GM12872 (cell line): ENCODE measurements at regions not wholly inside any gene's neighbourhood (a gene's known extent, or its start where the extent isn't known, plus 50 kb on each side); places are given as distances from the start of the nearest gene placed in this dataset.

Experiments
- CTCF ChIP-seq: IDR thresholded peaks from 3 replicates; pipeline ENCODE4 v1.5.1; 2011; ENCODE audit warnings: low read depth, mild to moderate bottlenecking, low read length, moderate library complexity; ENCODE audit not compliant: insufficient read depth

GRCh38 chr11:80282643-80283042 lies 841.8 kb upstream of the TENM4 start:
- TF ChIP-seq CTCF, result no peak

GRCh38 chr11:80281194-80281593 lies 840.4 kb upstream of the TENM4 start:
- no peak for TF ChIP-seq CTCF

GRCh38 chr11:80280737-80281136 lies 839.9 kb upstream of the TENM4 start:
- no peak for TF ChIP-seq CTCF

GRCh38 chr11:80261776-80262175 lies 820.9 kb upstream of the TENM4 start:
- no peak for TF ChIP-seq CTCF

DNA sequence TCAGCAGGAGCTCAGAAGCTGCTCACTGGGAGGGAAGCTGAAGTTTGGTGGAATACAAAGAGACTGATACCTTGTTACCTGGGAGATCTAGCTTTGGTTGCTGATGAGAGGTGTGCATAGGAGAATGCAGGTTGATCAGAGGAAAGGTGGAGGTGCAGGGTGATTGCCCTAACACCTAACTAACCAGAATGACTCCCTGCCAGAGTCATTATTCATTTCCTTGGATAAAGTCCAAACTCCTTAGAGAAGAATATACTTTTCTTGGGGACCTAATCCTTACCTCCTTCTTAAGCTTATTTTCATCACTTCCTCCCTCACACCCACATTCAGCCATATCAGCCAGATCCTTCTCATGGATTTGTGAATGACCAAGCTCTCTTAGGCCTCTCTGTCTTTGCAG lies 814.2 kb upstream of the TENM4 start:
- TF ChIP-seq CTCF, result no peak

DNA sequence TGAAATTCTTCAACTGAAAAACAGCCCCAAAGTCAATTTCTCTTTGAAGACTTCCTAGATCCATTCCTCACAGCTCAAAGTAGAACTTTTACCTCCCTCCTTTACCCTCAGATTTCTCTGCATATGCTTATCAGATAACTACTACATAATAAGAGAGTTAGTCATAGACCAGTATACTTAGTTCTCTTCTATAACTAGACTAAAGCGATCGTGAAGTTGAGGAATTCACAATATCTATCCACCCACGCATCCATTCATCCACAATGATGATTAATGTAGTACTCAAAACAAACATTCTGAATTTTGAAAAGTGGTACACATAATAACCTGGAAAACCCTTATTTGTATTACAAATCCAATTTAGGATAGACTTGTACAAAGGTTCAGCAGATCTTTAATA lies 800.9 kb upstream of the TENM4 start:
- no peak for TF ChIP-seq CTCF

- TF ChIP-seq CTCF, result no peak
Measured at GRCh38 chr11:80240245-80240644, 799.4 kb upstream of the TENM4 start.

DNA sequence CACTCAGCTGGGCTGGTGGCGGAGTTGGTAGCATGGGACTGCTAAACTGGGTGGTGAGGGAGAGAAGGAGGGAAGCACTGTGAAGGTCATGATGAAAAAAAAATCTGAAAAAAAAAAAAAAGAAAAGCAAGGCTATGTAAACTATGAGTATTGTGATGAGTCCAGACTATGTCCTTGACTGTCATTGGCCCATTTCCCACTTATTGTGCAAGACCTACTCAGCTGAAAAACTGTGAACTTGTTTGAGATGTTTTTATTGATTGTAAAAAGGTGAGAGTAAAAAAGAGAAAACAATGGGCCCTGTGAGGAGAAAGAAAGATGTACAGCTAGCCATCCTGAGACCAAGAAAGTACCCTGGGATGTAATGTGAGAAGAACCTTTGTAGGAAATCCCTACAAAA lies 798.4 kb upstream of the TENM4 start:
- no peak for TF ChIP-seq CTCF
